H54 (cell line): ENCODE measurements at regions not wholly inside any gene's neighbourhood (a gene's known extent, or its start where the extent isn't known, plus 50 kb on each side); places are given as distances from the start of the nearest gene placed in this dataset.

Source experiments
- DNase-seq: peaks from one replicate; pipeline ENCODE4 v3.0.0; 2011; ENCODE audit warnings: low spot score, mixed read lengths; ENCODE audit not compliant: insufficient read length
- FAIRE-seq: peaks from 3 replicates; lab custom pipeline; 2011; peaks lifted over from hg19 to GRCh38; lab: Jason Lieb, UNC
- POLR2A ChIP-seq: IDR thresholded peaks from 2 replicates; pipeline ENCODE4 v1.6.1; 2011; ENCODE audit warnings: low read depth, mild to moderate bottlenecking, low read length

DNA sequence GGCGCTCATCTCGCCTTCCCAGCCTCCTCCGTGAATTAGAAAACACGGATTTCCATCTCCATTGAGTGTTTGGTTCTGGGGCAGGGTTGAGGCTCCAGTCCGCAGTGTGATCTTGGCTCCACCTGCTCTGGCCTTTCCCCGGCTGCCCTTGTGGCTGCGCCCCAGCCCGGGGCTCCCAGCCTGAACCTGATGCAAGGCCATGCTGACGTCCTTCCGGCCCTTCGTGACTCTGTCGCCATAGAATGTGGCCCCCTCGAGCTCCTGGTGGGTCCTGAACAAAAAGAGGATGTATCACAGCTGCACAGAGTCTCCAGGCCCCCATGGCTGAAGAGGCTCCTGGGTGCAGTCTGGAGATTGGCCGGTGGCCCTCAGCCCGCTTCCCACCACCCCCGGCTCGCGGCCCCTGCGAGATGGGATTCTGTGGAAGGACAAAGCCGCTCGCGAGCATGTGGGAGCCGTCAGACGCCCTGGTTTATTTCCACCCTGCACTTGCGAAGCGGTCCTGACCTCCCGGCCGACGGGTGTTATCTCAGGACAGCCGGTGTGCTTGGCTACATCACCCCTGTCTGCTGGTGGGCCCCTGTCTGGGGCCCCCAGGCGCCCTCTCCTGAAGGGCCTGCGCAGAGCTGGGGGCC lies 1214.0 kb downstream of the BRD1 start:
- no peak for FAIRE-seq
- no peak for TF ChIP-seq POLR2A
- DNase-seq = no peak

DNA sequence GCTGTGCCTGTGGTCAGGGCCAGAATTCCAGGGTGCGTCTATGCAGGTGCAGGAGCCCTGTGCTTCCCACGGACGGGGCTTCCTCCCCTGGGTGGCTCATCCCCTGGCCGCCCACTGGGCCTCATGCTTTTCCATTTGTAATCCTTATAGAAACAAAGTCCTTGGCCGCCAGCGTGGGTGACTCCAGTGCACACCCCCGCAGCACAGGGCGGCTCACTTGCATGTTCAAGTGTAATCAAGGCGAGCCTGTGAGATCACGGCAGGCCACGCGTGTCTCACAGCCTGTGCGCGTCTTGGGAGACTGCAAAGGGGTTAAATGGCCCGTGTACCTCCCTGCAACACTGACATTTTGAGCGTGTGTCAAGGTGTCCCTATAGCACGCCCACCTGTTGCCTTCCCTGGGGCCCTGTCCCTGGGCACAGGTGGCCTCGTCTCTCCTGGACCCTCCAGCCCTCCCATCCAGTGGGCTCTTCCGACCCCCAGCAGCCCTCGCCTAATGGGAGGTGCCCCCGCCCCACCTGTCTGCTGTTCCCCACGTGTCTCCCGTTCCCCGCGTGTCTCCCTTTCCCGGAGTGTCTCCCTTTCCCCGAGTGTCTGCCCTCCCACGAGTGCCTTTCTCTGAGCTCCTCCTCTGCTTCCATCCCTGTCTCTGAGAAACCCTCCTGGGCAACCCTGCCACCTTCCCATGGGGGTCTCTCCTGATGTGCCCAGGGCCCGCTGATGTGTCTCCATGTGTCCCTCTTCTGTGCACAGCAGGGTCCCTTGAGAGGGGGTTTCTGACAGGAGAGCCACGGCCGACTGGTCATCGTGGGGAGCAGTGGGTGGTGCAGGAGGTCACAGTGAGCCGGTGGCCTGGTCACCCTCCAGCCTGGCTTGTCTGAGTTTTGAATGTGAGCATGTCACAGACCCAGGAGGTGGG lies 1215.3 kb downstream of the BRD1 start:
- TF ChIP-seq POLR2A = no peak
- FAIRE-seq (no peak), DNase-seq (no peak)

DNA sequence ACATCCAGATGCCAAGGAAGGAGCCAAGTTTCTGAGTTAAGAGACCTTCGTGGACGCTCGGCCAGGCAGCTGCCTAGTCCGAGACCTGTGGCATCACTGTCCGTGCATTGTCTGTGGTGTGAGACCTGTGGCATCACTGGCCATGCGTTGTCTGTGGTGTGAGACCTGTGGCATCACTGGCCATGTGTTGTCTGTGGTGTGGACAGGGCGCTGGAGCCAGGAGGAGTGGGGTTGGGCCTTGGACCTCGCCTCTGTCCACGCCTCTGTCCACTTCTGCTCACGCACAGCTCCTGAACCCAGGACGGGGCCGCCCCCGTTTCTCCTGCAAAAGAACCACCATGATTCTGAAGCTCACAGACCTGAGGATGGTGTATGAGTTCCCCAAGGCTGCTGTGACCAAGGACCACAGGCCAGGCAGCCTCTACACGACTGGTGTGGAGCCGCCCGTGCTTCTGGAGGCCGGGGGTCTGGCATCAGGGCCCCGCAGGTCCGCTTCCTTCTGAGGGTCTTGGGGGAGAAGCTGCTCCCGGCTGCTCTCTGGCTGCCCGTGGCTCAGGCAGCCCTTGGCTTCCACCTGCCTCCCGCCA lies 1218.3 kb downstream of the BRD1 start:
- TF ChIP-seq POLR2A = no peak
- FAIRE-seq (no peak), DNase-seq (no peak)

GRCh38 chr22:48607901-48608662 lies 1219.6 kb downstream of the BRD1 start:
- TF ChIP-seq POLR2A = no peak
- DNase-seq = no peak
- FAIRE-seq = no peak

DNA sequence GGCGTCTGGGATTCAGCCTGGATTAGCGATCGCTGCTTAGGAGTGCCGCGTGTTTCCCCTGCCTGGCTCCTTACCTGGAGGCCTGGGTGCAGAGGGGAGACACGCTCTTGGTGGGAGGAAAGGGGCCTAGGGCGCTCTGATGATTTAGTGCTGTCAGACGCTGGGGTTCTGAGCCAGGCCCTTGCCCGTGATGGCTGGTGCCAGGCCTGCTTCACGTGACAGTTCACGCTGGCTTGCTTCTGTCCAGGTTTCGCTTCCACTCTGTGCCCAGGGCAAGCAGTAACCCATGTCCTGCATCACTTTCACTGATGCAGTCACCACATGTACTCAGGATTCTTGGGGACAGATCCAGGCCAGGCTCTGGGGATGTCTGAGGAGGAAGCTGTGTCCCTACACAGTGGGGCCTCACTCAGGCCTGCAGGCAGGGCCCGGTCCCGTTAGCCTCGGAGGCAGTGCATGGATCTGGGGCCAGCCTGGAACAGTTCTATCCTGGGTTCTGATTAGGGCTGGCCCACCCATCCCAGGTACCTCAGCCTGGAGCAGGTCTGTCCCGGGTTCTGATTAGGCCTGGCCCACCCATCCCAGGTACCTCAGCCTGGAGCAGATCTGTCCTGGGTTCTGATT lies 1220.9 kb downstream of the BRD1 start:
- FAIRE-seq = no peak
- TF ChIP-seq POLR2A = no peak
- no peak for DNase-seq

GRCh38 chr22:48605856-48606481 lies 1221.7 kb downstream of the BRD1 start:
- DNase-seq = no peak
- FAIRE-seq = no peak
- TF ChIP-seq POLR2A = no peak

GRCh38 chr22:48605125-48605524 lies 1222.5 kb downstream of the BRD1 start:
- no peak for TF ChIP-seq POLR2A

GRCh38 chr22:48603621-48604320 lies 1223.9 kb downstream of the BRD1 start:
- no peak for DNase-seq
- no peak for FAIRE-seq
- no peak for TF ChIP-seq POLR2A

More at GRCh38 chr22:48605125-48605524, 1222.5 kb downstream of the BRD1 start:
- no peak for FAIRE-seq
- DNase-seq = no peak

- no peak for TF ChIP-seq POLR2A
- no peak for FAIRE-seq
Measured at GRCh38 chr22:48602805-48603518, 1224.7 kb downstream of the BRD1 start.

GRCh38 chr22:48600681-48601080 lies 1227.0 kb downstream of the BRD1 start:
- no peak for FAIRE-seq
- no peak for TF ChIP-seq POLR2A
- DNase-seq = no peak

More at GRCh38 chr22:48602805-48603518, 1224.7 kb downstream of the BRD1 start:
- DNase-seq = no peak

DNA sequence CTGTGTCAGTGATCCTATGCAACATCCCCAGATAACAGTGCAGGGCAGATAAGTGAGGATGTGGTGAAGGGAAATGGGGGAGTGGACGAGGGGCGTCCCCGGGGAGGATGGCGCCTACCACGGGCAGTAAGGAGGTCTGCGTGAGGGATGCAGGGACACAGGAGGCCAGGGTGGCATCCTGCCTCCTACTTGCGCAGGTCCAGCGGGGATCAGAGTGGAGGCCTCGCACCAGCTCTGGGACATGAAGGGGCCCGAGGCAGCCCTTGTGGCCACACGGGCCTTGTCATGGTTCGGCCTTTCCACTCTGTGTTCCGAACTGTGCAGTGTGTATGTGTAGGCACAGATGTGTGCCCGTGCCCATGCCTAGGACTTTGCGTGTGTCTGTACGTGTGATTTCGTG lies 1227.5 kb downstream of the BRD1 start:
- no peak for TF ChIP-seq POLR2A
- DNase-seq (no peak), FAIRE-seq (no peak)

DNA sequence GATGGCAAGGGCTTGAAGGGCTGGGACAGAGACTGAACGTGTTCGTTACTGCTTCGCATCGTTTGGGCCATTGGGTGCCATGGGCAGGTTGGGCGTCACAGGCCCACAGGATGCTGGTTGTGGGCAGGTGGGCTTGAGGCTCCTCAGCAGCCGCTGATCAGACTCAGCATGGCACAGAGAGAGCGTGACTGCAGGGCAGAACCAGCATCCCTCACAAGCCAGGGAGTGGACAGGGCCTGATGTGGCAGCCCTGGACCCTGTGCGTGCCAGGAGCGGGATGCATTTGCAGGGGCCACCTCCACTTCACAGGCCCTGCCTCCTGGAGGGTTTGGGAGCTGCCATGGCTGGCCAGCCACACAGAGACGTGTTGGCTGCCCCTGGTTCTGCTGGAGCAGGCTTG lies 1228.3 kb downstream of the BRD1 start:
- TF ChIP-seq POLR2A = no peak
- FAIRE-seq (no peak), DNase-seq (no peak)
